Trophoblast cell (in vitro differentiated cells and primary cell): ENCODE measurements at regions not wholly inside any gene's neighbourhood (a gene's known extent, or its start where the extent isn't known, plus 50 kb on each side); places are given as distances from the start of the nearest gene placed in this dataset.

Experiments used
- DNase-seq, 2 donors: peaks; one replicate each; pipeline ENCODE4 v3.0.0-alpha.2; 2016
- H2AFZ ChIP-seq: 2 replicates; pipeline ENCODE4 v1.6.1; 2013; ENCODE audit warnings: low read length, moderate library complexity, mild to moderate bottlenecking; ENCODE audit not compliant: insufficient read depth, poor library complexity
- H2AK5ac ChIP-seq: 2 replicates; pipeline ENCODE4 v1.6.1; 2013; ENCODE audit warnings: mild to moderate bottlenecking, low read length
- H2BK120ac ChIP-seq: 2 replicates; pipeline ENCODE4 v1.6.1; 2013; ENCODE audit warnings: low read length, mild to moderate bottlenecking, moderate library complexity; ENCODE audit not compliant: insufficient read depth, poor library complexity
- H2BK12ac ChIP-seq: 2 replicates; pipeline ENCODE4 v1.6.1; 2013; ENCODE audit warnings: mild to moderate bottlenecking, low read length, moderate library complexity
- H2BK5ac ChIP-seq: 2 replicates; pipeline ENCODE4 v1.6.1; 2013; ENCODE audit warnings: low read length, low read depth, moderate library complexity, mild to moderate bottlenecking; ENCODE audit not compliant: poor library complexity
- H3K14ac ChIP-seq: 2 replicates; pipeline ENCODE4 v1.6.1; 2013; ENCODE audit warnings: mild to moderate bottlenecking, low read length
- H3K18ac ChIP-seq: 2 replicates; pipeline ENCODE4 v1.6.1; 2013; ENCODE audit warnings: mild to moderate bottlenecking, low read length
- H3K23ac ChIP-seq: 2 replicates; pipeline ENCODE4 v1.6.1; 2013; ENCODE audit warnings: low read length
- H3K27ac ChIP-seq: 2 replicates; pipeline ENCODE4 v1.5.1; 2013; ENCODE audit warnings: low read depth, mild to moderate bottlenecking, inconsistent platforms, low read length, moderate library complexity
- H3K27me3 ChIP-seq: 2 replicates; pipeline ENCODE4 v1.6.1; 2013; ENCODE audit warnings: inconsistent platforms, mild to moderate bottlenecking, low read length, moderate library complexity; ENCODE audit not compliant: insufficient read depth
- H3K36me3 ChIP-seq, 2 experiments: 1 replicate in 1 of 2; 2 replicates in 1 of 2; pipeline ENCODE4 v1.6.1; 2013; ENCODE audit warnings: low read length in 2 of 2, mild to moderate bottlenecking in 2 of 2, moderate library complexity in 1 of 2; ENCODE audit not compliant: insufficient read depth in 2 of 2, control insufficient read depth in 1 of 2
- H3K4ac ChIP-seq: 2 replicates; pipeline ENCODE4 v1.6.1; 2013; ENCODE audit warnings: low read depth, mild to moderate bottlenecking, low read length, moderate library complexity
- H3K4me1 ChIP-seq, 2 experiments: 1 replicate in 1 of 2; 2 replicates in 1 of 2; pipeline ENCODE4 v1.6.1; 2013; ENCODE audit warnings: low read length in 2 of 2, mild to moderate bottlenecking in 2 of 2, moderate library complexity in 1 of 2; ENCODE audit not compliant: insufficient read depth in 2 of 2, control insufficient read depth in 1 of 2
- H3K4me2 ChIP-seq: 2 replicates; pipeline ENCODE4 v1.6.1; 2013; ENCODE audit warnings: inconsistent platforms, mild to moderate bottlenecking, low read length, moderate library complexity
- H3K4me3 ChIP-seq: 2 replicates; pipeline ENCODE4 v1.5.1; 2013; ENCODE audit warnings: mild to moderate bottlenecking, low read depth, low read length, inconsistent platforms
- H3K79me1 ChIP-seq: one replicate; pipeline ENCODE4 v1.6.1; 2013; ENCODE audit warnings: low read length
- H3K79me2 ChIP-seq: 2 replicates; pipeline ENCODE4 v1.6.1; 2013; ENCODE audit warnings: low read length, mild to moderate bottlenecking; ENCODE audit not compliant: control insufficient read depth, insufficient read depth, poor library complexity
- H3K9ac ChIP-seq: 2 replicates; pipeline ENCODE4 v1.6.1; 2013; ENCODE audit warnings: mild to moderate bottlenecking, low read length
- H3K9me3 ChIP-seq: 2 replicates; pipeline ENCODE4 v1.6.1; 2013; ENCODE audit warnings: low read depth, mild to moderate bottlenecking, control low read depth, inconsistent platforms, low read length; ENCODE audit not compliant: insufficient read depth
- H4K12ac ChIP-seq: 2 replicates; pipeline ENCODE4 v1.6.1; 2013; ENCODE audit warnings: low read depth, mild to moderate bottlenecking, low read length, moderate library complexity
- H4K8ac ChIP-seq: 2 replicates; pipeline ENCODE4 v1.6.1; 2013; ENCODE audit warnings: low read depth, mild to moderate bottlenecking, low read length, moderate library complexity
- H4K91ac ChIP-seq: one replicate; pipeline ENCODE4 v1.6.1; 2013; ENCODE audit warnings: low read depth, mild to moderate bottlenecking, low read length, moderate library complexity
- WGBS: extraction: QIAGEN DNeasy Blood & Tissue Kit; methylation state at CpG from one replicate; pipeline ENCODE4 v1.1.7; 2013; ENCODE audit warnings: missing lambda C conversion rate; ENCODE audit not compliant: insufficient read length, insufficient coverage; ENCODE audit errors: extremely low coverage; 5-methylcytosine and 5-hydroxymethylcytosine counted together

DNA sequence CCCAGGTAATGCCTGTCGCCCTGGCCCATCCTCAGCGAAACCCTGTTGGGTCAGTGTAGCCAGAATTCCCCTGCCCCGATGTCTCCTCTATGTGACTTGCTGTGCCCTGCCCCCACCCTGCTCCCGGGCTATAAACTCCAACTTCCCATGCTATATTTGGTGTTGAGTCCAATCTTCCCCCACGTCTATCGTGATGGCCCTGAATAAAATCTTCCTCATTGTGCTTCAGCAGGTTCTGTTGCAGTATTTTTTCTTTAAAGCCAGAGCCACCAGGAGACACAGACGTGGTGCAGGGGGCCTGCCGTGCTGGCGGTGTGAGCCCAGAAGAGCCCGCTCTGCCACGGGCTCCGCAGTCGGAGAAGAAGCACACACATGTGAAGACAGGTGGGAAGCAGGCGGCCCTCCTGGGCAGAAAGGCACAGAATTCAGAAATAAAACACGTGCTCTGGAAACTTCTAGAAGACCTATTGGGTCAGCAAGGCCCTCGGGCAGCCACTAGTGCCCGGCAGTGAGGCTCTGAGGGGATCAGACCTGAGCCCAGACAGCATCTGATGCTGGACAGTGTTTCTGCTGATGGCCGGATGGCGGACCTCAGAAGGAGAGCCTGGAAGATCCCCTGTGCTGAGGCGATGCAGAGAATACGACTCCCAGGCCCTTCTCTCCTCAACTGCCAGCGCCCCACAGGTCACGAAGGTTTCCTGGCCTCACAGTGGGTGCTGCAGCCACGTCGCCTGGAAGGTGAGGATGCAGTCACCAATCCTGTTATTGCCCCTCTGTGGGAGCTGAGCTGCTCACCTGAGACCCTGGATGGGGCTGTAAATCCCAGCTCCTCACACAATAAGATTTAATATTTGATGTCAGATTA is 501.9 kb downstream of the BRD1 start:
- Histone ChIP-seq H3K4ac (no peak overlapping the region), H2AFZ (no peak overlapping the region), H4K91ac (no peak overlapping the region), H3K27me3 (no peaks in the 10 kb centered on the region), H3K14ac (no peak overlapping the region), H3K23ac (no peak overlapping the region), H2BK12ac (no peak overlapping the region), H3K79me1 (no peaks in the 10 kb centered on the region), H3K4me2 (no peak overlapping the region), H3K36me3 (no peaks in the 10 kb centered on the region), H3K9me3 (no peaks in the 10 kb centered on the region), H4K12ac (no peak overlapping the region), H3K9ac (no peak overlapping the region), H3K79me2 (no peaks in the 10 kb centered on the region), H2BK120ac (no peak overlapping the region), H3K18ac (no peak overlapping the region), H2BK5ac (no peak overlapping the region), H3K27ac (no peak overlapping the region), H4K8ac (no peak overlapping the region), H2AK5ac (no peak overlapping the region), H3K4me1 (no peaks in the 10 kb centered on the region), H3K4me3 (no peak overlapping the region)
- no peak for DNase-seq
- no CpG with 5 or more reads among the region's 25 CpGs for WGBS

DNA sequence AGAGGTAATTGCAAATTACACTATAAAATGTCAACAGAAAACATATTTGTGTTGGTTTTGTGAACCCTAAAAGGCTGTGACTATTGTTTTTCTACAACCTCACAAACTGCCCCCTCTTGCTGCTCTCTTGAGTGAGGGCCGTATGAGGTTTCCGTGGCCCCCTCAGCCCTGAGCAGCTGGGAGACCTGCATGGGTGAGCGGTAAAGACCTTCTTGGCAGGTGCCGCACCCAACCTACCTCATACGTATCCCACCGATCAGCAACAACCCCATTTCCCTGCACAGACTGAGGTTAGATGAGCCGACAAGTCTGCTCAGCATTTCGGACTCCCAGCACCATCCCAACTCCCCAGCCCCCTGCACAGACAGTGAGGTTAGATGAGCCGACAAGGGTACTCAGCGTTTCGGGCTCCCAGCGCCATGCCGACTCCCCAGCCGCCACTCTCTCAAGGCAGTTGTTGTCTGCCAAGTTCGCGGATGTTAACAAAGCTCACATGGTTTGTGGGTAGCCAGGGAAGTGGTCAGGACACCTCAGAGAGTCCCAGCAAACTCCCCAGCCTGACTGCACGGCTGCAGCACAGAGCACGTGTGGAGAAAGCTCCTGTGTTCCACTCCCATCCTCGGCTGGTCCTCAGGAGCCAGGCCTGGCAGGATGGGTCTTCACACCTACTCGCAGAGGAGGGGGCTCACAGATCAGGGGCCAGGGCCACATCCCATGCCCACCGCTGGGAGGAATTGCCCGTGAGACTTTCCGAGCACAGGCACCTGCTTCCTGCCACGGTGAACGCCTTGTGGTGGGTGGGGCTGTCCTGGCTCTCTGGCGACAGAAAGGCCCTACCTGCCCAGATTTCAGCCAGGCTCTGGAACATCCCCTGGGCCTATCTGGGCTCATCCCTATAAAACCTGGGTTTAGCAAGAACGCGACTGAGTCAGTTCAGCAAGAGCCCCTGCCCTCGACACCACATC is 502.9 kb downstream of the BRD1 start:
- H3K36me3 ChIP-seq: no peaks in the 10 kb centered on the region
- H2BK5ac ChIP-seq: no peak overlapping the region
- no peak overlapping the region for H3K4me2 ChIP-seq
- no peaks in the 10 kb centered on the region for H3K27me3 ChIP-seq
- no peak overlapping the region for H3K4me3 ChIP-seq
- no peak overlapping the region for H3K14ac ChIP-seq
- no peaks in the 10 kb centered on the region for H3K9me3 ChIP-seq
- H4K8ac ChIP-seq: no peak overlapping the region
- H3K23ac ChIP-seq: no peak overlapping the region
- no peak overlapping the region for H3K4ac ChIP-seq
- H3K79me2 ChIP-seq: no peaks in the 10 kb centered on the region
- H3K4me1 ChIP-seq: no peaks in the 10 kb centered on the region
- no peak overlapping the region for H2AK5ac ChIP-seq
- H3K79me1 ChIP-seq: no peaks in the 10 kb centered on the region
- H3K9ac ChIP-seq: no peak overlapping the region
- H4K12ac ChIP-seq: no peak overlapping the region
- no peak overlapping the region for H2BK120ac ChIP-seq
- H2BK12ac ChIP-seq: no peak overlapping the region
- H4K91ac ChIP-seq: no peak overlapping the region
- H3K18ac ChIP-seq: no peak overlapping the region
- H3K27ac ChIP-seq: no peak overlapping the region
- no peak overlapping the region for H2AFZ ChIP-seq
- DNase-seq: no peak
- WGBS: no CpG with 5 or more reads among the region's 29 CpGs

DNA sequence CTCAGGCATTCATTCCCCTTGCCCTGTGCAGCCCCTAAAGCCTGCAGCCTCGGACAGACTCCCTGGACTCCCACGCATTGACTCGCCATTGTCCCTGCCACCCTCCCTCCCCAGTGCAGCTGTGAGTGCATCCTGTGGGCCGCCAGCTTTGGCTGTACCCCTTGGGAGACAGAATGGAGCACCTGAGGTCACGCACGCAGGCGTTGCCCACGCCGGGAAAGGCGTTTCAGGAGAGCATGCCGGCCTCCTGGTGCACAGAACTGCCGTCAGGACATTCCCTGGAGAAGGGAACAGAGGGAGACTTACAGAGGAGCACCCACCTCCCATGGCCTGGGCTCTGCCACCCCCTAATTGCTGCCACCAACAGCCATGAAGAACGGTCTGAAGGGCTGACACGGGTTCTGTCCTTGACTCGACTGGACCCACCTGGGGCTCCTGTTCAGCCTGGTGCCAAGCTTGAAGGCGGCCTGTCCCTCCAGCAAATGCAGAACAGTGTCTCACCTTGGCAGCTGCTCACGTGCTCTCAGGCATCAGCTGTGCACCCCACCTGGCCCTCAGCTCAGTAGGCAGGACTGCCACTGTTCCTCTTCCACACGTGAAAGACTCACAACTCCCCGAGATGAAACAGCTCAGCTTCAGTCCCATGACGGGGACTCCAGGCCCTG is 503.8 kb downstream of the BRD1 start:
- Histone ChIP-seq H3K4me2 (no peak overlapping the region), H3K18ac (no peak overlapping the region), H3K4me1 (no peaks in the 10 kb centered on the region), H3K36me3 (no peaks in the 10 kb centered on the region), H3K9me3 (no peaks in the 10 kb centered on the region), H3K27ac (no peak overlapping the region), H3K23ac (no peak overlapping the region), H3K14ac (no peak overlapping the region), H4K12ac (no peak overlapping the region), H2BK120ac (no peak overlapping the region), H3K27me3 (no peaks in the 10 kb centered on the region), H3K79me2 (no peaks in the 10 kb centered on the region), H3K4ac (no peak overlapping the region), H4K8ac (no peak overlapping the region), H3K79me1 (no peaks in the 10 kb centered on the region), H2BK5ac (no peak overlapping the region), H3K9ac (no peak overlapping the region), H4K91ac (no peak overlapping the region), H2BK12ac (no peak overlapping the region), H2AK5ac (no peak overlapping the region), H2AFZ (no peak overlapping the region), H3K4me3 (no peak overlapping the region)
- DNase-seq: no peak
- WGBS: no CpG with 5 or more reads among the region's 20 CpGs

- Histone ChIP-seq H3K4ac (no peak overlapping the region), H3K9ac (no peak overlapping the region), H3K14ac (no peak overlapping the region), H3K4me1 (no peaks in the 10 kb centered on the region), H3K4me2 (no peak overlapping the region), H4K91ac (no peak overlapping the region), H2BK5ac (no peak overlapping the region), H4K8ac (no peak overlapping the region), H3K4me3 (no peak overlapping the region), H3K18ac (no peak overlapping the region), H2AK5ac (no peak overlapping the region), H3K36me3 (no peaks in the 10 kb centered on the region), H4K12ac (no peak overlapping the region), H3K27ac (no peak overlapping the region), H2AFZ (no peak overlapping the region), H3K79me1 (no peaks in the 10 kb centered on the region), H3K27me3 (no peaks in the 10 kb centered on the region), H3K79me2 (no peaks in the 10 kb centered on the region), H3K23ac (no peak overlapping the region), H2BK120ac (no peak overlapping the region), H2BK12ac (no peak overlapping the region), H3K9me3 (no peaks in the 10 kb centered on the region)
- no peak for DNase-seq
- 100% methylated on average over 1 of the region's 11 CpGs for WGBS
These were observed 504.6 kb downstream of the BRD1 start for GRCh38 chr22:49322861-49323622.
